Endodermal cell (in vitro differentiated cells): ENCODE measurements at regions not wholly inside any gene's neighbourhood (a gene's known extent, or its start where the extent isn't known, plus 50 kb on each side); places are given as distances from the start of the nearest gene placed in this dataset.

Source experiments
- DNase-seq: peaks from one replicate; pipeline ENCODE4 v3.0.0-alpha.2; 2017
- H3K27ac ChIP-seq: 2 replicates; pipeline ENCODE4 v1.5.1; 2013; ENCODE audit warnings: mild to moderate bottlenecking, low read depth, low read length, moderate library complexity
- H3K27me3 ChIP-seq: 2 replicates; pipeline ENCODE4 v1.6.1; 2013; ENCODE audit warnings: mild to moderate bottlenecking, low read length, moderate library complexity; ENCODE audit not compliant: insufficient read depth, control insufficient read depth, poor library complexity, severe bottlenecking
- H3K36me3 ChIP-seq: 2 replicates; pipeline ENCODE4 v1.7.0; 2013; ENCODE audit warnings: mild to moderate bottlenecking, low read length, moderate library complexity; ENCODE audit not compliant: control insufficient read depth, insufficient read depth
- H3K4me1 ChIP-seq: one replicate; pipeline ENCODE4 v1.7.0; 2013; ENCODE audit warnings: low read length; ENCODE audit not compliant: control insufficient read depth, insufficient read depth
- H3K4me3 ChIP-seq: 2 replicates; pipeline ENCODE4 v1.5.1; 2013; ENCODE audit warnings: mild to moderate bottlenecking, low read length, moderate library complexity
- H3K9ac ChIP-seq: 2 replicates; pipeline ENCODE4 v1.6.1; 2013; ENCODE audit warnings: mild to moderate bottlenecking, low read length, moderate library complexity; ENCODE audit not compliant: poor library complexity, severe bottlenecking; ENCODE audit errors: extremely low read depth
- H3K9me3 ChIP-seq: 2 replicates; pipeline ENCODE4 v1.6.1; 2013; ENCODE audit warnings: mild to moderate bottlenecking, low read length, moderate library complexity; ENCODE audit not compliant: control insufficient read depth
- H3K27ac Mint-ChIP-seq: 2 replicates; pipeline ENCODE4 v1.8.0; 2020; ENCODE audit warnings: mixed read lengths
- H3K27me3 Mint-ChIP-seq: 2 replicates; pipeline ENCODE4 v1.8.0; 2021; ENCODE audit warnings: mild to moderate bottlenecking, mixed read lengths; ENCODE audit not compliant: insufficient read depth
- H3K36me3 Mint-ChIP-seq: 2 replicates; pipeline ENCODE4 v1.8.0; 2020; ENCODE audit warnings: low read depth, mixed read lengths
- H3K4me1 Mint-ChIP-seq: 2 replicates; pipeline ENCODE4 v1.8.0; 2020; ENCODE audit warnings: mixed read lengths
- H3K4me3 Mint-ChIP-seq: 2 replicates; pipeline ENCODE4 v1.8.0; 2020; ENCODE audit warnings: mild to moderate bottlenecking, moderate library complexity, mixed read lengths
- H3K9me3 Mint-ChIP-seq: 2 replicates; pipeline ENCODE4 v1.8.0; 2020; ENCODE audit warnings: mild to moderate bottlenecking, mixed read lengths
- CTCF ChIP-seq: fragments of 200-600 bp; sonication (generic); conservative IDR thresholded peaks from 2 replicates; pipeline ENCODE4 v1.5.0; 2021; ENCODE audit warnings: antibody characterized with exemption, mild to moderate bottlenecking
- WGBS, 2 experiments: methylation state at CpG; one replicate each; pipeline versions ENCODE4 v1.1.5 to v1.1.7; 2013; ENCODE audit warnings: missing lambda C conversion rate in 2 of 2, mixed read lengths in 1 of 2; ENCODE audit not compliant: insufficient coverage in 1 of 2, insufficient read length in 1 of 2; 5-methylcytosine and 5-hydroxymethylcytosine counted together

GRCh38 chr17:71004413-71004812 lies 835.1 kb downstream of the KCNJ2 start:
- DNase-seq = no peak
- Mint-ChIP-seq H3K4me3 (no peak overlapping the region), H3K27me3 (no peaks in the 10 kb centered on the region), H3K27ac (no peak overlapping the region), H3K36me3 (no peaks in the 10 kb centered on the region), H3K9me3 (no peaks in the 10 kb centered on the region), H3K4me1 (peaks cover 4% of the 10 kb centered on the region)
- WGBS, 2 experiments = 89% methylated on average over 6 of the region's 6 CpGs; no CpG with 5 or more reads in 1 of the 2 experiments
- TF ChIP-seq CTCF = no peak
- Histone ChIP-seq H3K27me3 (no peaks in the 10 kb centered on the region), H3K9ac (no peak overlapping the region), H3K27ac (no peak overlapping the region), H3K4me3 (no peak overlapping the region), H3K9me3 (no peaks in the 10 kb centered on the region), H3K36me3 (no peaks in the 10 kb centered on the region), H3K4me1 (no peaks in the 10 kb centered on the region)

GRCh38 chr17:71011391-71011790 lies 842.1 kb downstream of the KCNJ2 start:
- H3K27ac ChIP-seq = no peak overlapping the region
- no peaks in the 10 kb centered on the region for H3K36me3 Mint-ChIP-seq
- no peaks in the 10 kb centered on the region for H3K9me3 Mint-ChIP-seq
- H3K4me3 ChIP-seq = no peak overlapping the region
- no peaks in the 10 kb centered on the region for H3K36me3 ChIP-seq
- TF ChIP-seq CTCF = no peak
- no peaks in the 10 kb centered on the region for H3K27me3 Mint-ChIP-seq
- no peaks in the 10 kb centered on the region for H3K4me1 ChIP-seq
- H3K9ac ChIP-seq = no peak overlapping the region
- no peak overlapping the region for H3K4me3 Mint-ChIP-seq
- 67 to 75% methylated on average over 3 to 4 of the region's 4 CpGs for WGBS, 2 experiments
- H3K4me1 Mint-ChIP-seq = no peaks in the 10 kb centered on the region
- H3K27ac Mint-ChIP-seq = no peak overlapping the region
- no peaks in the 10 kb centered on the region for H3K9me3 ChIP-seq
- no peaks in the 10 kb centered on the region for H3K27me3 ChIP-seq
- DNase-seq = no peak

- Histone ChIP-seq H3K4me1 (no peaks in the 10 kb centered on the region), H3K4me3 (no peak overlapping the region), H3K27ac (no peak overlapping the region), H3K27me3 (no peaks in the 10 kb centered on the region), H3K36me3 (no peaks in the 10 kb centered on the region), H3K9me3 (peaks cover 6% of the 10 kb centered on the region), H3K9ac (no peak overlapping the region)
- Mint-ChIP-seq H3K36me3 (no peaks in the 10 kb centered on the region), H3K27ac (no peak overlapping the region), H3K27me3 (no peaks in the 10 kb centered on the region), H3K4me1 (no peaks in the 10 kb centered on the region), H3K9me3 (peaks cover 2% of the 10 kb centered on the region), H3K4me3 (no peak overlapping the region)
- no peak for DNase-seq
- WGBS, 2 experiments = 86% methylated on average over 1 of the region's 1 CpG; no CpG with 5 or more reads in 1 of the 2 experiments
- TF ChIP-seq CTCF = no peak
Observed at GRCh38 chr17:71019699-71020098, 850.4 kb downstream of the KCNJ2 start.
